Glutamatergic neuron (in vitro differentiated cells): ENCODE measurements at regions not wholly inside any gene's neighbourhood (a gene's known extent, or its start where the extent isn't known, plus 50 kb on each side); places are given as distances from the start of the nearest gene placed in this dataset.

Source experiments
- DNase-seq: peaks from one replicate; pipeline ENCODE4 v3.0.0; 2022
- H3K27ac Mint-ChIP-seq: one replicate; pipeline ENCODE4 v1.8.0; 2020; ENCODE audit warnings: mild to moderate bottlenecking, mixed read lengths, inconsistent platforms; ENCODE audit not compliant: unreplicated experiment
- H3K27me3 Mint-ChIP-seq: one replicate; pipeline ENCODE4 v1.8.0; 2020; ENCODE audit warnings: mild to moderate bottlenecking, moderate library complexity, mixed read lengths, inconsistent platforms; ENCODE audit not compliant: unreplicated experiment
- H3K36me3 Mint-ChIP-seq: one replicate; pipeline ENCODE4 v1.8.0; 2020; ENCODE audit warnings: mild to moderate bottlenecking, mixed read lengths, inconsistent platforms; ENCODE audit not compliant: unreplicated experiment
- H3K4me1 Mint-ChIP-seq: one replicate; pipeline ENCODE4 v1.8.0; 2020; ENCODE audit warnings: mild to moderate bottlenecking, low read depth, mixed read lengths, inconsistent platforms; ENCODE audit not compliant: unreplicated experiment
- H3K4me3 Mint-ChIP-seq: one replicate; pipeline ENCODE4 v1.8.0; 2020; ENCODE audit warnings: mild to moderate bottlenecking, mixed read lengths, inconsistent platforms; ENCODE audit not compliant: unreplicated experiment
- H3K9me3 Mint-ChIP-seq: one replicate; pipeline ENCODE4 v1.8.0; 2020; ENCODE audit warnings: mild to moderate bottlenecking, moderate library complexity, mixed read lengths, inconsistent platforms; ENCODE audit not compliant: unreplicated experiment
- TF ChIP-seq, protein P1 (sequence below): fragments of 200-600 bp; sonication (generic); IDR thresholded peaks from one replicate; pipeline ENCODE4 v1.5.0; 2021; ENCODE audit not compliant: partially characterized antibody, unreplicated experiment

DNA sequence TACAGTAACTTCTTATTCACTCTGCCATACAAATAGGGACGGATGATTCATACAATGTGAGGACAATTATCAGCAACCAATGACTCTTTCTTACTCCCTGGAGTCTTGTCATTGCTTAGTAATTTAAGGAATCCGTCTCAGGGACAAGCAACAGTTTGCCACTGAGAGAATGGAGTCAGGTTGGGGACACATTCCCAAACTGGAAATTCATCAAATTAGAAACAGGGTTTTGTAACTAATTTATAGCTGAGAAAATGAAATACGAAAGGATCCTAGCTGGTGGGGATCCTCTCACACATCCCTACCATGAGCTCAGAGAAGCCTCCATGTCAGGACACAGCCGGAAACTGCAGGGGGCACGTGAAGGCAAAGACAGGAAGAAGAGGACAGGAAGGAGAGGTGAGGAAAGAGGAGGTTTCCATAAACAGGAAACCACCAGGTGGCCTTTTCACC, 50.4 kb upstream of the KDR start:
- Mint-ChIP-seq H3K36me3 (no peaks in the 10 kb centered on the region), H3K4me1 (no peaks in the 10 kb centered on the region), H3K9me3 (peaks cover 2% of the 10 kb centered on the region), H3K4me3 (no peak overlapping the region), H3K27me3 (no peaks in the 10 kb centered on the region), H3K27ac (no peak overlapping the region)
- TF ChIP-seq, protein P1, sequence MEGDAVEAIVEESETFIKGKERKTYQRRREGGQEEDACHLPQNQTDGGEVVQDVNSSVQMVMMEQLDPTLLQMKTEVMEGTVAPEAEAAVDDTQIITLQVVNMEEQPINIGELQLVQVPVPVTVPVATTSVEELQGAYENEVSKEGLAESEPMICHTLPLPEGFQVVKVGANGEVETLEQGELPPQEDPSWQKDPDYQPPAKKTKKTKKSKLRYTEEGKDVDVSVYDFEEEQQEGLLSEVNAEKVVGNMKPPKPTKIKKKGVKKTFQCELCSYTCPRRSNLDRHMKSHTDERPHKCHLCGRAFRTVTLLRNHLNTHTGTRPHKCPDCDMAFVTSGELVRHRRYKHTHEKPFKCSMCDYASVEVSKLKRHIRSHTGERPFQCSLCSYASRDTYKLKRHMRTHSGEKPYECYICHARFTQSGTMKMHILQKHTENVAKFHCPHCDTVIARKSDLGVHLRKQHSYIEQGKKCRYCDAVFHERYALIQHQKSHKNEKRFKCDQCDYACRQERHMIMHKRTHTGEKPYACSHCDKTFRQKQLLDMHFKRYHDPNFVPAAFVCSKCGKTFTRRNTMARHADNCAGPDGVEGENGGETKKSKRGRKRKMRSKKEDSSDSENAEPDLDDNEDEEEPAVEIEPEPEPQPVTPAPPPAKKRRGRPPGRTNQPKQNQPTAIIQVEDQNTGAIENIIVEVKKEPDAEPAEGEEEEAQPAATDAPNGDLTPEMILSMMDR = no peak
- no peak for DNase-seq

DNA sequence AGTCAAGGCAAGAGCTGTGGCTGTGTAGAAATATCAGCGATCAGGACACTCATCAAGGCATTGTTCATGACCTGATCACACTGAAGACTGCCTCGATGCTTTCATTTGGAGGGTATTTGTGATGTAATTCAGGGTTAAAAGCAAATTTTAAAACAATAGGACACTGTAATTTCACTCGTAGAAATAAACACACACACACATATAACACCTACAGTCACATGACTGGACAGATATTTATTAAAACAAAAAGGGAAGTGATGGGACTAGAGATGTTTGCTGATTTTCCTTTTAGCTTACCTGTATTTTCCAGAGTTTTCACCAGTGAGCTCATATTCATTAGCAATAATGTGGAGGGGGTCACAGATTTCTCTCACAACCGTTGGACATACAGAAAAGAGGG, 51.1 kb upstream of the KDR start:
- no peaks in the 10 kb centered on the region for H3K4me1 Mint-ChIP-seq
- no peaks in the 10 kb centered on the region for H3K27me3 Mint-ChIP-seq
- H3K36me3 Mint-ChIP-seq = no peaks in the 10 kb centered on the region
- peaks cover 2% of the 10 kb centered on the region for H3K9me3 Mint-ChIP-seq
- no peak overlapping the region for H3K4me3 Mint-ChIP-seq
- DNase-seq = no peak
- TF ChIP-seq, protein P1 = no peak
- H3K27ac Mint-ChIP-seq = no peak overlapping the region

DNA sequence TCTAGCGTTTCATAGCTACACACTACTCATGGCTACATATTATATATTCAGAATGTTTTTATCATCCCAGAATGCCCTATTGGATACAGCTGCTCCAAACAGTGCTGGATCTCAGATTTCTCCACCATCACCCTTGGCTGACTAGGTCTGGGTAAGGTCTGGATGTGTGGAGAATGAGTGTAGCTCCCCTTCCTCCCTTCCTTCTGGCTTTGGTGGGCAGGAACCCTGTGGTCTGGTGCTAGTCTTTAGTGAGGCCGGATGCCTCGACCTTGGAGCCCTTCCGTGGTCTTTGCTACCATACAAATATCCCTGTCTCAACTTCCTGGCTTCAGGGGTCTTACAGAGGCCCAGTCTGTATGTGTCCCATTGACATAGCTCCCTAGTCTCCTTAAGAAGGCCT, 52.1 kb upstream of the KDR start:
- Mint-ChIP-seq H3K9me3 (peaks cover 2% of the 10 kb centered on the region), H3K36me3 (no peaks in the 10 kb centered on the region), H3K4me3 (no peak overlapping the region), H3K27ac (no peak overlapping the region), H3K27me3 (no peaks in the 10 kb centered on the region), H3K4me1 (no peaks in the 10 kb centered on the region)
- TF ChIP-seq, protein P1 = no peak
- no peak for DNase-seq

DNA sequence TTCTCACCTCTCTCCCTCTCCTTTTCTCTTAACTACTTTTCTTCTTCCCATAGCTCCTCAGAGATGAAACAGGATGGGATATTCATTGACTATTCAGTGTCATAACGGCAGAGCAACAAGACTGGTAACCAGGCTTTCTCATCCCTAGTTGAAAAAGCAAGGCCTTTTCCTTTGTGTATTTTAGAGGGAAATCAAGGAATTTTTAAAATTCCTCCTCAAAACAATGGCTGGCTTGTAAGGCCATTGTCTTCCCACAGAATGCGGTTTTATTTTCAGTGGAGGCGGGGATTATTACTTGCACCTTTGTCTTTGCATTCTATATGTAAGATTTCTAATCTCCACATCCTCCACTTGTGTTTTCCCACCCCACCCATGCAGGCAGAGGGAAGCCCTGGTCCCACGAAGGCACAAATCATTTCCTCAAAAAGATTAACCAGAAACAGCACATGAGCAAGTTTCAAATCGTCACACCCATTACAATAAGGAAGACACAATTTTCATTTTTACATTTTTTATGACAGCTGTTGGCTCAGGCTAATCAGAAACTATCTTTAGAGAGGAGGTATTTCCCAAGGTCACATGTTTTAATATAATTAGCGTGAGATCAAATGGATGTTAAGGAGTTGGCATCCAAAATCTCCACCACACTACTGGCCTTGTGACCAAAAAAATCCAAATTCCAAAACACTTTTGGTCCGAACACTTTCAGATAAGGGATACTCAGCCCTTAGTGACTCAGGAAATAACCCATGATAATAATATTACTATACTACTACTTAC, 53.0 kb upstream of the KDR start:
- H3K4me3 Mint-ChIP-seq = no peak overlapping the region
- no peaks in the 10 kb centered on the region for H3K4me1 Mint-ChIP-seq
- no peak for DNase-seq
- H3K27ac Mint-ChIP-seq = no peak overlapping the region
- H3K9me3 Mint-ChIP-seq = peaks cover 2% of the 10 kb centered on the region
- no peaks in the 10 kb centered on the region for H3K27me3 Mint-ChIP-seq
- H3K36me3 Mint-ChIP-seq = no peaks in the 10 kb centered on the region
- TF ChIP-seq, protein P1 = no peak

DNA sequence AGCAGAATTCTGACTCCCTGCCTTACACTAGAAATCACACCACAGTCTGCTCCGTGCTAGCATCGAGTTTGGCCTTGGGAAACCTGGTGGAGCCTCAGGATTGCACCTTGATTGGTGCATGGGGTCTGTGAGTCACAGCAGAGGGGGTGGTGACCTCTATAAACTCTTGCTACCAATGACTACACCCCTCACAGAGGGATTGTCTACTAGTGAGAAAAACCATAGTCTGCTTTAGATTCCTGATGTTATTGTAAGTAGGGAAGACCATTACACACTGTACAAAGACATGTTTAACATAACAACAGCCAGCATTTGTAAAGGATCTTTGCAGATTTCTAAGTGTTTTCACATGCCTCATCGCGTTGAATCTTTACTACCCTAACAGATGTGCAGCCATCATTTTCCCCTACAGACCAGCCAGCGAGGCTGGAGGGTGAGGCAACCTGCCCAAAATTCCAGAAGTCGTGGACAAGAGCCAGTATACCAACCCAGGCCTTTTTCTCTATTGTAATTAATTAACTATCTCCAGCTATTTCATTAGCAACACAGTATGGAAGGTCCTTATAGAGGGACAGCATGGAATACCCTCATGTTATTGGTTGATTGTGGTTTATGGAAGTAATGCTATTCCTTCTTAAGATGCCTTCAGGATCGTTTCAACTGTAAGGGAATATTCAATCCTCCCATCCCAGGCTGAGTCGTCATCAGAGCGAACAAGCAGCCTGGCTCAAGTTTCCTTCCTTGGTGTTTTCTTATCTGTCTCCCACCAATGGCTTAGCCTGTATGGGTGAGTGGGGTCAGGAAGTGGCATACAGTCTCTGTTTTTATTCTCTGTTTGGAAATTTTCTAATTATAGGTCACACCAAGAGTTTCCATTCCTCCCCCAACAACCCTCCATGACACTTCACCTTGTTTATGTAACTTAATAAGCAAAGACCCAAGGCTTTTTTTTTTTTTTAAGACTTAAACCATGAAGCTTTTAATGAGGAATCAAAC, 55.9 kb upstream of the KDR start:
- TF ChIP-seq, protein P1 = no peak
- no peak overlapping the region for H3K4me3 Mint-ChIP-seq
- no peaks in the 10 kb centered on the region for H3K36me3 Mint-ChIP-seq
- H3K27ac Mint-ChIP-seq = no peak overlapping the region
- H3K4me1 Mint-ChIP-seq = no peaks in the 10 kb centered on the region
- DNase-seq = no peak
- no peaks in the 10 kb centered on the region for H3K9me3 Mint-ChIP-seq
- H3K27me3 Mint-ChIP-seq = no peaks in the 10 kb centered on the region
